GM19395 (cell line): ENCODE measurements at regions not wholly inside any gene's neighbourhood (a gene's known extent, or its start where the extent isn't known, plus 50 kb on each side); places are given as distances from the start of the nearest gene placed in this dataset.

Experiments used
- ATAC-seq: cut with Tn5 transposase; IDR thresholded peaks from one replicate; pipeline ENCODE4 v1.9.1; 2021; ENCODE audit warnings: mild to moderate bottlenecking, moderate library complexity; ENCODE audit not compliant: unreplicated experiment

DNA sequence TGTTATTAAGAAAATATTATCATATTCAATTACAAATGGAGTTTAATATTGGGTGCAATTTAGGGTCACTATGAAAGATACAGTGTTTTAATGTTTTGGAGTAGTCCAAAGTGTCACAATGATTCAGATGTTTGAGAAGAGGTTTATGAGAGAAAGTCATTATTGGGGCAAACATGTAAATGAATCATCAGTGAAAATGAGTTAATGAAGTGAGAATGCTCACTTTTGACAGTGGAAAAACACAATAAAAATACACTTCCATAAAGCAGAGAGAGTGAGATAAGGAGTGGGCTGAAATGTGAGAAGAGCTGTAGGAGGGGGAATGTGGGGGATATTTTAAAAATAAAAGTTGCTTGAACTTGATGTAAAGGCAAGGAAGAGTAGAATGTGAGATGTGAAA is 957.1 kb downstream of the PCDH18 start:
- ATAC-seq = no peak

GRCh38 chr4:136573460-136573859 is 958.8 kb downstream of the PCDH18 start:
- ATAC-seq = no peak

DNA sequence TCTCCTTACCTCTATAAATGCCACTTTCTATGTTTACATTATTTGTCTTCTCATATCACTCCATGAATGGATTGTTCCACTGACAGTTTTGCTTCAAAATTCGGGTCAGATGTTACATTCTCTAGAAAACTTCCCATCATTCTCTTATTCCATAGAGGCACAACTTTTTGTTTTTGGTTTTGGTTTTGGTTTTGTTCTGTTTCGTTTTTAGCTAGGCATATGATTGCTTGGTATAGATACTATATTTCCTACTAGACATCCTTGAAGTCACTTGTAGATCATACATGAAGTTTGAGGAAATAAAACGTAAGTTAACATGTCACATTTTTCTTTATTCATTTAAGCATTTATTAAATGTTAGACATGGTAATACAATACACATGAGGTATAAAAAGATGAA is 961.0 kb downstream of the PCDH18 start:
- ATAC-seq = no peak

DNA sequence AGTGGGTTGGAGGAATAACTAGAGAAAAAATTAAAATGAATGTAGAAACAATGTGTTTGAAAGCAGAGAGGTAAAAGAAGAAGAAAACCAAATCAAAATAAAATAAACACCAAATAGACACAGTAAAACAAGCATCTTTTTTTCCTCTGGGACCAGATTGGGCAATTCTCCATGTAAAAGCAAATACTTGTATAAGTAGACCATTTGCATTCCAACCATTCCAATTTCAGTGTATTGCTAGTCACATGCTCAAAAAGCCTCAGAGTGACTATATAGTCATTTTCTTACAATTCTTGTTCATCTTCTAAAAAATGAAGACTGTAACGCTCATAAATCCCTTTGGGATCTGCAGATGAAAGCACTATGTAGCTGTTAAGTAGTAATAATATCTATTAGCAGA is 969.5 kb downstream of the PCDH18 start:
- no peak for ATAC-seq

GRCh38 chr4:136558940-136559494 is 973.3 kb downstream of the PCDH18 start:
- no peak for ATAC-seq

GRCh38 chr4:136557396-136557795 is 974.9 kb downstream of the PCDH18 start:
- ATAC-seq = no peak

GRCh38 chr4:136554033-136554432 is 978.3 kb downstream of the PCDH18 start:
- ATAC-seq = no peak

- ATAC-seq = no peak
These were observed 980.5 kb downstream of the PCDH18 start for GRCh38 chr4:136551753-136552152.

DNA sequence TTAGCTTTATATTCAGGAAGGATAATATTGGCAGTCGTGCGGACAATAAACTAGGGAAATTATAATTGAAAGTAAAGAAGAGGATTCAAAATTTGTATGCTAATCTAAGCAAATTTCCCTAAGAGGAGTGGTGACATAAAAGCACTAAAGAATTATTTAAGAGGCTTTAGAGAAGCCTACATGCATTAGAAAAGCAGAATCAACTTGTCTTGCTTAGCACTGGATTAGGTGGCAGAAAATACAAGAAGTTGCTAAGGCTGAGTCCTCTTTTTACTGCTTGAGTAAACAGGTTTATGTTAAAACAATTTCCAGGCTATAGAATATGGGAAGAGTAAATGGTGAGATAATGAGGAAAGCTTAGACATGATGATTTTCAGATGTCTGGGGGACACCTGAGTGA is 991.5 kb downstream of the PCDH18 start:
- ATAC-seq = no peak

DNA sequence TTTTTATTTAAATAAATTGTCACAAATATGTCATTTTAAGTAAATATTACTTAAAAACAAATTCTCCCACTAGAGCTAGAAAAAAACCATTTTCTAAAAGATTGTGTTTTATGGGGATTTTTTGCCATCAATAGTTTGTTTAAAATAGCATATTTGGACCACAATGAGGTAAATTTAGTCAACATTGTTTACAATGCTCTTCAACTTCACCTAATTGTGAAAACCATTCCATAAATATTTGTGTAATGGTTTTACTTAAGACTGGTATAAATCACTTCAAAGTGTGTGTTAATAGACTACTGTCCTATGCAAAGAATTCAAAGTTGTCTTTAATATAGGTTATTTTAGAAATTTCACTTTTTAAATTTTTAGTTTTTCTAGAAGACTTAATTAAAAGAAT is 1004.2 kb downstream of the PCDH18 start:
- ATAC-seq = no peak

DNA sequence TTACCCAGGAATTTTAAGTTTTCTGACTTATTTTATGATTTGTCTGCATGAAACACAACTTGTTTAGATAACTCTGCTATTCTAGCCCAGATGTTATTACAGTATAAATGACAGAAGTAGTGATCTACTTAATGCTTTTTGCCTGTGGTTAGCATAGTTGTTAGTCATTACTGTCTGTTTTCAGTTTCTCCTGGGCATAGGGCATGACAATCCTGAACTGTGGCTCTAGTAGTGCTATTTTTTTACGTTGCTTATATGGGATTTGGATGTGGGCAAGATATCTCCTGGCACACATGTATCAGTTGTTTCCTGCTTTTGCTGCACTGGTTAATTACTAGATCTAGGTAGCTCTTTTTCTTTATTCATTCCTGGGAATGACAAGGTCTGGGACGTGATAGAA is 1005.8 kb downstream of the PCDH18 start:
- no peak for ATAC-seq

- no peak for ATAC-seq
These were observed 1008.3 kb downstream of the PCDH18 start for GRCh38 chr4:136524039-136524438.

- ATAC-seq = no peak
These were observed 1015.9 kb downstream of the PCDH18 start for GRCh38 chr4:136516371-136516770.

DNA sequence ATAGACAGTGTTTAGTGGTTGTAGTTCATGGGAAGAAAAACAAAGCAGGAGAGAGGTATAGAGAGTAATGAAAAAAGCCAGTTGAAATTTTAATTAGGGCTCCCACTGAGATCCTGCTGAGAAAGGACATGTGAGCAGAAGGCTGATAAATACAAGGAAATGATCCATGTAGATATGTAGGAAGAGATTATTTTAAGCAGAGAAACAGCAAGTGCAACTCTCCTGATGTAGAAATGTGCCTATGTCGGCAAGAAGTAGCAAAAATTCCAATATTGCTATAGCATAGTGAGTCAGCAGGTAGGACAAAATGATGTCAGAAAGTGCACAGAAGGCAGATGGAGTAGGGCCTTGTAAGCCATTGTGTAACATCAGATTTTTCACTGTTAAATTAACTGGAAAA is 1027.3 kb downstream of the PCDH18 start:
- ATAC-seq = no peak

DNA sequence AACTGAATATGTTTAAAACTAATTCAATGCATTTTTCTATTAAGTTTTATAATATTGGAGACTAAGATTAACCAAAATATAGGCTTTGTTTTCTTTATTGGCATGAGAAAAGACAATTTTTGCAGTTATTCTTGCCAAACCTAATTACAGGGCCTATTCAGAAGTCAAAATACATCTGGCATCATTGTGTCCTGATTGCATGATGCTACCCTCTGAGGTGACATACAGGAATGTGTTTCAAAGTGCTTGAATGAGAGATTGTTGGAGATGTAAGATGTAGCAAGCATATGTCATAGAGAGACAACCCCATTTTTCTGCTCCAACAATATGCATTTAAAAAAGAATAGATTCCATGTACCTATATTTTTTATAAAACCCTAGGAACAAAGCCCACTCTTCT is 1036.4 kb downstream of the PCDH18 start:
- ATAC-seq = no peak

GRCh38 chr4:136495076-136495475 is 1037.2 kb downstream of the PCDH18 start:
- ATAC-seq = no peak

- ATAC-seq = no peak
These were observed 1043.2 kb downstream of the PCDH18 start for GRCh38 chr4:136489101-136489500.

DNA sequence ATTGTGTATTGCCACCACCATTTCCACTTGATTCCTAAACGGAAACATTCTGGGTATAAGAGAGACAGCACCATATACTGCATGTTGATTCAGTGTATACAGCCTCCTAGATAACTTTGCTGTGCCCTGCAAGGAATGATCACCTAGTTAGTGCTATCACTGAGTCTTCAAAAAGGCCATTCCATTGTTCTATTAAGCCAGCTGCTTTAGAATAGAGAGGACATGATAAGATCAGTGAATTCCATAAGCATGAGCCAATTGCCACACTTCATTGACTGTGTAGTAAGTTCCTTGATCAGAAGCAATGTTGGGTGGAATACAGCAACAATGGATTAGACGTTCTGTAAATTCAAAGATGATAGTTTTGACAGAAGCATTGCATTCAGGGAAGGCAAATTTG is 1047.3 kb downstream of the PCDH18 start:
- ATAC-seq = no peak

DNA sequence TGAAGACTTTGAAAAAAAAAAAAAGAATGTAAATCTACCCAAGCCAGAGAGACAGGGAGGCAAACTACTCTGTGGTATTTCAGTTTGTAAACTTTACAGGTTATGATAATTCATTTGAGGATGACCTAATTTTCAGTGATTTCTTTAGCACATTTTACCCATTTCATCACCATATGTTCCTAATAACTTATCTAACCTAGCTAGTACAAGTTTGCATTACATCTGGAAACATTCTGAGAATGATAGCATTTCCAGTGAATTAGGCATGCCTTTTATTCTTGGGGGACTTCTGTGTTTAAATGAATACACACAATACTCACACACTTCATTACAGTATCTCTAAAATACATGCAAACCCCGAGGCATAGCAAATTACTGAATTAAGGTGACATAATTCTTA is 1055.5 kb downstream of the PCDH18 start:
- ATAC-seq = no peak

DNA sequence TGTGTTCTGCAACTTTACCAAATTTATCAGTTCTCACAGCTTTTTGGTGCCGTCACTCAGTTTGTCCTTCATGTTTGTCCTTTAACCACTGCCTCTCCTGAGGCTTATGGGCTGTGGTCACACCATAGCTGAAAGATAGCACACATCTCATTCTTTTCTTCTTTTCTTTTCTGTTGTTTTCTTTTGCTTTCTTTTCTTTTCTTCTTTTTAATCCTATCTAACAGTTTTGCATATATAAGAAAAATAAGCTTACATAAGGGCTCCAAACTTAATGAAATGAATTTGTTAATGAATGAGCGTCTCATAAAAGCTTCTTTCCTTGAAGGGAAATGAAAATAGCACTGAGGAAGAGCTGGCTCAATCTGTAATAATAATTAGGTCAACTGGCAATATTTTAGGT is 1061.2 kb downstream of the PCDH18 start:
- ATAC-seq = no peak

- ATAC-seq = no peak
These were observed 1066.6 kb downstream of the PCDH18 start for GRCh38 chr4:136465691-136466090.

- ATAC-seq = no peak
These were observed 1068.4 kb downstream of the PCDH18 start for GRCh38 chr4:136463941-136464340.

- ATAC-seq = no peak
These were observed 1070.8 kb downstream of the PCDH18 start for GRCh38 chr4:136461533-136461932.

DNA sequence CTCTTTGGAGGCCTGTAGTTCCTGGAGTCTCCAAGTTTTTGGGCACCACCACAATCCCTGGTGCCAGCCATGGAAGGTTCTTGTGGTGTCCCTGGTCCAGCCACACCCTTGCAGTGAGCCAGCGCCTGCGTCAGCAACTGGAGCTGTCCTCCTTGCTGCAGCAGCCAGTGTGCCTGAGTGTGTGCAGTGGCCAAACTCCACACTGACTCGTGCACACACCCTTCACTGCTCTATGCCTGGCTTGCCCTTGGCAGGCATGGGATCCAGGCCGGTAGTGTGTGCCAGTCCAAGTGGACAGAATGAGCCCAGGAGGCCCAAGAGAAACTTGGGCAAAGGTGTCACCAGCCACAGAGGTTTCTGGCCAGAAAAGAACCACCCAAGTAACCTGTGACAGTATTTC is 1074.0 kb downstream of the PCDH18 start:
- ATAC-seq = no peak
